HG02610 (cell line): ENCODE measurements at regions not wholly inside any gene's neighbourhood (a gene's known extent, or its start where the extent isn't known, plus 50 kb on each side); places are given as distances from the start of the nearest gene placed in this dataset.

ENCODE experiments used
- ATAC-seq: cut with Tn5 transposase; IDR thresholded peaks from one replicate; pipeline ENCODE4 v1.9.1; 2021; ENCODE audit warnings: mild to moderate bottlenecking, moderate library complexity; ENCODE audit not compliant: unreplicated experiment

GRCh38 chrY:21261158-21261557 lies 250.0 kb upstream of the RBMY1B start:
- ATAC-seq, result no peak

DNA sequence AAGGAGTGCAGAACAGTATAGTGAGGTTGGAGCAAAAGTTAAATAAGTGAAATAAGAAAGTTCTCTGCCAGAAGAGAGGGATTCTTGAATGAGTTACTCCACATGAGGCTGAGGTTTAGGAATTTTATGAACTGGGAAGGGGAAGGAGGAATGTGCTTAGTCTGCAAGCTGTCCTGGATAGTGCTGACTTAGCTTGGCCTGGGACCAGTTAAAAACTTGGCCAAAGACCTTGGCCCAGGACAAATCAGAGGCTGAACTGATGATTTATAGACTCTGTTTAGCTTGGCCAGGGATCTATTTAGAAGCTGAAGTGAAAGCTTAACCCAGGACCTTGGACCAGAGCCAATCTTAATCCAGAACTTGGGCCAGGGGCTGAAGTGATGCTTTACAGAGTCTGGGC lies 244.4 kb upstream of the RBMY1B start:
- ATAC-seq, result no peak

DNA sequence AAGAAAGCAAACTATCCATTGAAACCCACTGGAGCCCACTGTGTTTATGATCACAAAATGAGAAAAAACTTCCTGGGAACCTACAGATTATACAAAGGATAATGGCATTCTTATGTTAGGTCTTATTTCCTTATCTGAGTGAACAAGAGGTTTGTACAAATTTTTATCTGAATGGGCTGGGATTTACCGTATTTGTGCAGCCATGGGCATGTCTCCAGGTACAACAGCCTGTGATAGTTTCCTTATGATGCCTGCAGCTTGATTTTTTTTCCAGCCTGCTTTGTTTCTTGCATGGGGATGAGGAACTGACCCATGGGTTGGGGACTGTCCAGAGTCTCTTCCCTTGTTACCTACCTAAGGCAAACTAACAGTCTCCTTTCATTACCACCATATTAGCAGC lies 244.0 kb upstream of the RBMY1B start:
- no peak for ATAC-seq

GRCh38 chrY:21287769-21288168 lies 223.4 kb upstream of the RBMY1B start:
- no peak for ATAC-seq

- ATAC-seq, result no peak
These were observed 222.2 kb upstream of the RBMY1B start for GRCh38 chrY:21288908-21289307.

GRCh38 chrY:21295206-21295605 lies 215.9 kb upstream of the RBMY1B start:
- ATAC-seq, result no peak

GRCh38 chrY:21302278-21302677 lies 208.9 kb upstream of the RBMY1B start:
- ATAC-seq, result no peak

GRCh38 chrY:21315366-21315765 lies 195.8 kb upstream of the RBMY1B start:
- ATAC-seq, result no peak
